HG03095 (cell line): ENCODE measurements at regions not wholly inside any gene's neighbourhood (a gene's known extent, or its start where the extent isn't known, plus 50 kb on each side); places are given as distances from the start of the nearest gene placed in this dataset.

Source experiments
- ATAC-seq: cut with Tn5 transposase; IDR thresholded peaks from one replicate; pipeline ENCODE4 v1.9.1; 2021; ENCODE audit warnings: moderate library complexity; ENCODE audit not compliant: unreplicated experiment

- ATAC-seq: peak; percentile 92
Measured at GRCh38 chr13:105048677-105049076, 1486.8 kb downstream of the EFNB2 start.

GRCh38 chr13:105047676-105048295 is 1487.7 kb downstream of the EFNB2 start:
- no peak for ATAC-seq

GRCh38 chr13:105037110-105037509 is 1498.4 kb downstream of the EFNB2 start:
- no peak for ATAC-seq

DNA sequence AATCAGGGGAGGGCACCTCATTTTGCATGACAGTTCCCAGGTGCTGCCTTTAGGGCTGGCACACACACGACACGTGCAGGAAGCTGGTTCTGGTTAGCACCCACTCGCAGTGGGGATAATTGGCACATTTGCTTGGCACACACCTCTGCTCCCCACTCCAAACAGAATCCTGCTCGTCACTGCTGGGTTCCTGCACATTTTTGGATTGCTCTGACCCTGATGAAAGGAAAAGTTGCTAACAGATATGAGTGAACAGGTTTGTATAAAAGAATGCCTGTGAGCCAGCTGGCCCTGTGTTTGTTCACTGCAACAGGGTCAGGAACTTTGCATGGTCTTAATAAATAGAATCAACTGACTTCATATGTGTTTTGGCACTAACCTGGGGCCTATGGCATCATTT is 1500.4 kb downstream of the EFNB2 start:
- no peak for ATAC-seq

GRCh38 chr13:105033999-105034398 is 1501.5 kb downstream of the EFNB2 start:
- ATAC-seq: no peak

DNA sequence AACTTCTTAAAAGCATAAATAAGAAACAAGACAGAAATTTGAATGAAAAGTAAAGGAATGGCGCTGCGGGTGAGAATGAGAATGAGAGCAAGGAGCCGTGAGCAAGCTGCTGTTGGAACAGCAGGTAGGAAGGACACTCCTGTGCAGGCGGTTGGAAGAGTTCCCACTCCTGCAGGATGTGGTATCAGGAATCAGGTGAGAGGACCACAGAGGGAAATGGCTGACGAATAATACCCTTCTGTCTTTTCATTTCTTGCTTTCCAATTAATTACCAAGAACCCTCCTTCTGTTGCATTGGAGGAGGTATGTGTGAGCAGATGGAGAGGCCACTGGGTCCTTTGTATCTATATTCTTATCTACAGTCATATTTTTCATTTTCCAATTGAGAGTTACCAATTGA is 1504.2 kb downstream of the EFNB2 start:
- ATAC-seq: no peak

GRCh38 chr13:105030851-105031250 is 1504.6 kb downstream of the EFNB2 start:
- ATAC-seq: no peak

DNA sequence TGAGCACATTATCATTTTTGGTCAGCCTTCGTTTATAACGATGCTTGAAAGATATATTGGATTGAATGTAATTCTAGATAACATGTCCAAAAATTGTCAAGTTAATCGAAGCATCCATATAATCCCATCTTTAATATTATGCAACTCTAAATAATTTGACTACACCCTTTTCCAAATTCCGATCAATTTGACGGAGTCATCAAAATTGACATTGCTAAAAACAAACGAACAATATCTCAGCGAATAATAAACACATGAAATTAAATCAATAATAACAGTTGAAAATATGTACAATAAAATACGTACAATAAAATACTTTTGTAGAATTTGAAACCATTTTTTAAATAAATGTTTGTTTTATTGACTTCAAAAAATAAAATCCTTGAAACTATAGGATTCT is 1516.4 kb downstream of the EFNB2 start:
- ATAC-seq: no peak

GRCh38 chr13:105016266-105016665 is 1519.2 kb downstream of the EFNB2 start:
- ATAC-seq: no peak

DNA sequence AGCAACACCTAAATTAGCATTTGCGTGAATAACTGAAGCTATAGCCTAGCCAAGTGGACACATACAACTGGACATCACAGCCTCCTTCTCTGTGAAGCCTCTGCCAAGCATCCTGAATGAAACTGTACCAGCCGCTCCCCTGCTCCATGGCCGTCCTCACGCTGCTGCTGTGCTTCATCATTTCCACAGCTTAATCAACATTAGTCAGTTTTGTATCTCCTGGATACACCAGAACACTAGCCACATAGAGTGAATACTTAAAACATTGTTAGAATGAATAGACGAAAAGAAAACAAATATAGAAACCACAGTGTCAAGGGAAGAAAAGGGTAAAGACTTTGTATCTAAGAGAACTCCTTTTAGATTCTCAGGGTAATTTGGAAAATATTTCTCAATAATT is 1526.9 kb downstream of the EFNB2 start:
- no peak for ATAC-seq

DNA sequence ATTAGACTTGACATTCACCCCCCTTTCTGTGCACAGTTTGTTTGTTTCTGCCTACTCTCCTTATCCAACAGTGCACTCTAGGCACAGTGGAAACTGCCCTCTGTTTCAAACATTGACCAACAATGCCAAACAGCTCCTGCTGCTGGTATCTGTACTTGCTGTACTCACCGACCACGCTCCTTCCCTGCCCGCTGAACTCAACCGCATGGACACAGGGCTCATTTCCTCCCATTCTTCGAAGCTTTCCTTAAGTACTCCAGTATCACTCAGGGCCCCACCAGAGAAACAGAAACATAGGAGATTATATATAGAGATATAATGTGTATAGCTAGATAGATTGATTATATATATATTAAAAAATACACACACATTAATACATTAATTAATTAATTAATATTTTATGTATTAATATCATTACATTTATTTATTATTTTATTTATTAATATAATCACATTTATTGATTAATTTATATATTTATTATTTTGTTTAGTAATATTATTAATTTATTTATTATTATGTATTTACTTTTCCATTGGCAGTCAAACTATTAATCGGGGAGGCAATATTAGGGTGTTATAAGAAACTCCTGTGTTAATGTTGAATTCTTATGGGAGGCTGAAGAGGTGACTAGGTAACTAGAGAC is 1528.2 kb downstream of the EFNB2 start:
- no peak for ATAC-seq

DNA sequence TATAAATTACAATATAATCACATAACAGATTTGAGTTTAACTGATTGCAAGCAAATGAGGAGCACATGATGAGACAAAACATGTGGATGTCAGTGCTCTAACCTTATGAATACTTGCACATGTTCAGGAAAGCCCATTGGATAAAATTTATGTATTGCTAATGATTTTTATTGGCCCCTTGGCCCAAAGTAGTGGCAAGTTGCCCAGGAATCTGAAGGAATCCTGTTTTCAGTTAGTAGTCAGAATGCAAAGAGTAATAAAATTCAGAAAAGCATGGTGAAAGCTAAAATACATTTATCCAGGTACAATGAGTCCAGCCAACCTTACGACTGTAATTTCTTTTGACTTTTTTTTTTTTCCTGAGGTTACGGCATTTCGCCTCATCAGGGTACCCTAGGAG is 1539.4 kb downstream of the EFNB2 start:
- ATAC-seq: no peak

DNA sequence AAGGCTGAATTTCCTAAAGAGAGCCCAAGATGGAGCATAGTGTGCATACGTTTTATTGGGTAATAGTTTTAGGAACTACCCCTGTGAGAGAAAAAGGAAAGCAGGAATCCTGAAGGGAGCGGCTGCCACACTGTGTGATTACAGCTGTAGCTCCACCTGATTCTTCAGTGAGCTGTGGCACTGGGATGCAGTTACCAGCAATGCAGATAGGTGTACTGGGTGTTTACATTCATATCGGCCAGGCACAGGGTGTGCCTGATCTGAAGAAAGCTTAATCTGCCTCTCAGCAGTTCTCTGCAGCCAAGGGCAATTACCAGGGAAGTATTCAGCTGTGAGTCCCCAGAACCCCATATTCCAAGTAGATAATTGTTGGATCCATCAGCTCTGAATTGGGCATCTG is 1541.8 kb downstream of the EFNB2 start:
- no peak for ATAC-seq

DNA sequence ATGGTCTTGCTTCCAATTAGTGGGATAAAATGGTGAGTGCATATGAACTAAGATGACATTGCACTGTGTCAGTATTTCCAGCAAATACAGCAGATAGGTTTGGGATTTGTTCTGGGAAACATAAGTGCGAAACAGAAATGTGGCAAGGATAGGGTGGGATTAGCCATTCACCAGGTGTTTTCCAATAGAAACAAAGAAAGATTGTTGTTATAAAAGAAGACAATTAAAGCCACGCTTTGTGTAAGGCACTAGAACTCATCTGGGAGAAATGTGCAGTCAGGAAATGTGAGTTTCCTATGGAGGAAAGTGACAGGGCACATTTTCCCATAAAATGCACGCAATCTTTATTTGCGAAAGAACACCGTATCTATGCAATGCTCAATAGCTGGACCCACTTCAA is 1547.8 kb downstream of the EFNB2 start:
- no peak for ATAC-seq

GRCh38 chr13:104984296-104984818 is 1551.1 kb downstream of the EFNB2 start:
- ATAC-seq: peak; percentile 81

DNA sequence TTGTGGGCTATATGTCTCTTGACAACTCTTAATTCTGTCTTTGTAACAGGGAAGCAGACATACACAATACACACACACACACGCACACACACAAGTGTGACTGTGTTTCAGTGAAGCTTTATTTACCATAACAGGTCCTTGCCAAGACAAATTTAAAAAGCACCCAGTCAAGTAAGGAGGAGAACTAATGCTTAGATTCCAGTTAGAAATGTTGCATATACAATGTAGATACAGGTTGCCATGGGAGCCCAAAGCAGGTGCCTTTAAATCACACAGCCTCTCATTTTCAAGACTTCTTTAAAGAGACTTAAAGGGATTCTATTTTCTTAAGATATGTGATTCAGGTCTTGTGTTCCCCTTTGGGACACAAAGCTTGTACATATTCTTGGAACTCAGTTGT is 1551.9 kb downstream of the EFNB2 start:
- ATAC-seq: no peak

DNA sequence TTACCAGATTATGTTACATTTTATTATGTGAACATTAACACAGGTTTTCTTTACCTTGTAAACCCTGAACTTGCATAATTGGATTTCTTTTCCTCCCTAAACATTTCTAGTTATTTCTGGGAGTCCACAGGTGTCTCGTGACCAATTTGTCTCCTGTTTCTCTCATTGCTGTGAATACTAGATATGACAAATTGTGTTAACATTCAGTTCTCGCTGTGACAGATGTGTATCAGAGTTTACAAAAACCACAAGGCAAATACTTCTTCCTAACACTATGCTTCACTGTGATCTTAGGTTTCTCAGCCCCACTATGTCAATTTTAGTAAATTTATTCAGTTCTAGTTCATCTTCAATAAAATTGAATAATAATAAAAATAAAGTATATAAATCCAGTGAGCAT is 1554.9 kb downstream of the EFNB2 start:
- no peak for ATAC-seq

DNA sequence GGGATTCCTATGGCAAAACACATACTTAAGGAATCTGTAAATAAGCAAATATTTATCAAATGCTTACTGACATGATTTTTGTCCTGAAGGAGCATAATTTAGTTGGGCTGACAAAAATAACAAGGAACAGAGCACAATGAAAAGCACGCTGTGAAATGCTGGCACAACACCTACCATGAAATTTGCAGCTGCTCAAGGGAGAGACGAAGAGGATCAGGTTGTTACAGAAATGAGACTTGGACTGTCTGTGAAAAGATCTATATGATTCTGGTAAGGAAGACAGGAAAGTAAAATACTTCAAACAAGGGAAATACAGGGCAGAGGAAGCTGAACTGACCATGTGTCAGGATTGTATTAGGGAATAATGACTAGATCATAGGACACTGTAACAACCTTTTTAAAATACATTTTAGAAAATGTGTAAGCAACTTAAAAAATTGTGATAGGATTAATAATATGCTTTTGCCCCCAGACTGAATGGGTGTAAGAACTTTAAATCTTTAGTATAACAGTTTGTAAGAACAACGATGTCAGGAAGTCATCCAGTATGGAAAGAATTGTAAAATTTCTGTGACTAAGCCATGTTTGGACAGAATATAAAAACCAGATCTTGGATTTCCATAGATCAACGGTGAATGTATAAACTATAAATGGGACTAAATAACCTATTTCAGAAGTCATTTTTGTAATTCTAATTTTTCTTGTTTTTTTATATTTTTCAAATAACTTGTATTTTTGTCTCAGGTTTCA is 1556.0 kb downstream of the EFNB2 start:
- ATAC-seq: no peak

- ATAC-seq: no peak
Measured at GRCh38 chr13:104976986-104977385, 1558.5 kb downstream of the EFNB2 start.

GRCh38 chr13:104975272-104975671 is 1560.2 kb downstream of the EFNB2 start:
- ATAC-seq: peak; percentile 57

- ATAC-seq: no peak
Measured at GRCh38 chr13:104968876-104969275, 1566.6 kb downstream of the EFNB2 start.
